Astrocyte (in vitro differentiated cells and primary cell): ENCODE measurements at regions not wholly inside any gene's neighbourhood (a gene's known extent, or its start where the extent isn't known, plus 50 kb on each side); places are given as distances from the start of the nearest gene placed in this dataset.
"Not testable (repeated sequence)": the region's sequence is repeated elsewhere in the genome, so short reads cannot be mapped to it uniquely, and the experiment has no call there.

Experiments used
- DNase-seq: peaks from one replicate; pipeline ENCODE4 v3.0.0-alpha.2; 2010; ENCODE audit warnings: low read depth
- FAIRE-seq: peaks from 2 replicates; lab custom pipeline; 2011; peaks lifted over from hg19 to GRCh38; lab: Jason Lieb, UNC
- H2AFZ ChIP-seq: 2 replicates; pipeline ENCODE4 v1.6.0; 2012; ENCODE audit warnings: low read depth, low read length, inconsistent platforms
- H3K27ac ChIP-seq: 2 replicates; pipeline ENCODE4 v1.5.1; 2011; ENCODE audit warnings: low read depth, low read length, inconsistent platforms
- H3K27me3 ChIP-seq: 2 replicates; pipeline ENCODE4 v1.6.0; 2011; ENCODE audit warnings: low read length, inconsistent platforms; ENCODE audit not compliant: insufficient read depth
- H3K36me3 ChIP-seq: 2 replicates; pipeline ENCODE4 v1.5.1; 2011; ENCODE audit warnings: low read length, inconsistent platforms; ENCODE audit not compliant: insufficient read depth
- H3K4me1 ChIP-seq: 2 replicates; pipeline ENCODE4 v1.5.1; 2011; ENCODE audit warnings: low read length, inconsistent platforms; ENCODE audit not compliant: insufficient read depth
- H3K4me2 ChIP-seq: 2 replicates; pipeline ENCODE4 v1.6.0; 2012; ENCODE audit warnings: low read length, inconsistent platforms
- H3K4me3 ChIP-seq: 2 replicates; pipeline ENCODE4 v1.5.1; 2011; ENCODE audit warnings: low read depth, mild to moderate bottlenecking, low read length, inconsistent platforms; ENCODE audit not compliant: insufficient read depth
- H3K79me2 ChIP-seq: 2 replicates; pipeline ENCODE4 v1.6.0; 2012; ENCODE audit warnings: mild to moderate bottlenecking, low read length, inconsistent platforms; ENCODE audit not compliant: insufficient read depth
- H3K9ac ChIP-seq: 2 replicates; pipeline ENCODE4 v1.6.0; 2012; ENCODE audit warnings: mild to moderate bottlenecking, low read length, inconsistent platforms
- H3K9me3 ChIP-seq: 2 replicates; pipeline ENCODE4 v1.5.1; 2012; ENCODE audit warnings: low read depth, mild to moderate bottlenecking, low read length, inconsistent platforms; ENCODE audit not compliant: insufficient read depth
- H4K20me1 ChIP-seq: 2 replicates; pipeline ENCODE4 v1.6.0; 2012; ENCODE audit warnings: low read length, inconsistent platforms; ENCODE audit not compliant: insufficient read depth
- H3K27ac Mint-ChIP-seq: one replicate; pipeline ENCODE4 v1.8.0; 2021; ENCODE audit warnings: mild to moderate bottlenecking, mixed read lengths; ENCODE audit not compliant: unreplicated experiment
- H3K27me3 Mint-ChIP-seq: one replicate; pipeline ENCODE4 v1.8.0; 2021; ENCODE audit warnings: low read depth, mixed read lengths; ENCODE audit not compliant: unreplicated experiment
- H3K36me3 Mint-ChIP-seq: one replicate; pipeline ENCODE4 v1.8.0; 2021; ENCODE audit warnings: low read depth, mixed read lengths; ENCODE audit not compliant: unreplicated experiment
- H3K4me1 Mint-ChIP-seq: one replicate; pipeline ENCODE4 v1.8.0; 2021; ENCODE audit warnings: low read depth, mixed read lengths; ENCODE audit not compliant: unreplicated experiment
- H3K4me3 Mint-ChIP-seq: one replicate; pipeline ENCODE4 v1.8.0; 2021; ENCODE audit warnings: mild to moderate bottlenecking, moderate library complexity, mixed read lengths; ENCODE audit not compliant: unreplicated experiment
- H3K9me3 Mint-ChIP-seq: one replicate; pipeline ENCODE4 v1.8.0; 2021; ENCODE audit warnings: mild to moderate bottlenecking, mixed read lengths; ENCODE audit not compliant: unreplicated experiment
- CTCF ChIP-seq: IDR thresholded peaks from 2 replicates; pipeline ENCODE4 v1.5.1; 2011; ENCODE audit warnings: low read depth, mild to moderate bottlenecking, inconsistent platforms, low read length, moderate library complexity; ENCODE audit not compliant: insufficient read depth
- EZH2 ChIP-seq: IDR thresholded peaks from 2 replicates; pipeline ENCODE4 v1.6.1; 2012; ENCODE audit warnings: mild to moderate bottlenecking, low read length, inconsistent platforms; ENCODE audit not compliant: insufficient read depth

DNA sequence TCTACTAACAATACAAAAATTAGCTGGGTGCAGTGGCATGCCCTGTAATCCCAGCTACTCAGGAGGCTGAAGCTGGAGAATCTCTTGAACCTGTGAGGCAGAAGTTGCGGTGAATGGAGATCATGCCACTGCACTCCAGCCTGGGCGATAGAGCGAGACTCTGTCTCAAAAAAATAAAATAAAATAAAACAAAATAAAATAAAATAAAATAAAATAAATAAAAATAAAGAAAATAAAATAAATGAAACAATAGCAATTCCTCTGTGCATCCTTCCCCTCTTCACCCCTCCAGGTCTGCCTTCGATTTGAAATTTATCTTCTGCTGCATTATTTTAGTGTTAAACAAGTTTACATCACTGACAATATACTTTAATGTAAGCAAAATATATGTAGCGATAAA is 63.0 kb upstream of the UXS1 start:
- peaks cover 8% of the 10 kb centered on the region for H3K27me3 Mint-ChIP-seq

DNA sequence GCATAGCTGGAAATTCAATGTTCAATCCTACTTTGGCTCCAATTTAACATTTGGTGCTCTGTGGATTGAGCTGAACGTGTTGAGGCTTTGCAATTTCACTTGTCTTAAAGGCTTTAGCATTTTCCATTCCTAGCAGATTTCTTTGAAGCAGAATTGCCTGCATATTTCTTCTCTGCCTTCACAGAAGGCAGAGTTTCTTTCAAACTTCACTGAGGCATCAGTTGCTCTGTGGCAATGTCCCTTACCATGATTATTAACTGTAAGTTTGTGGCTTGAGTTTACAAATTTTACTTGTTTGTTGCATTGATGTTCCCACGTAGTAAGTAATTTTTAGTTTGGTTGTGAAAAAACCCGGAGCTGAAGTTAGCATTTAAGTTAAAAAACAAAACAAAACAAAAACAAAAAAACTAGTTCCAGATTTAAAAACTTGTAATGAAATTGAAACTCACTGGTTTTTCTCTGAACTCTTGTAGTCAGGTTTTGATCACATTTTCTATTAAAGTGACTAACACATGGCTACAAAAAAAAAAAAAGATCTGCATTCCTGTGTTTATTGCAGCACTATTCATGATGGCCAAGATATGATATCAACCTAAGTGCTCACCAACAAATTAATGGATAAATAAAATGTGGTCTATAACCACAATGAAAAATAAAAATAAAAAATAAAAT is 55.2 kb upstream of the UXS1 start:
- H3K4me1 Mint-ChIP-seq, H3K27me3 ChIP-seq, H3K9me3 Mint-ChIP-seq, H3K36me3 Mint-ChIP-seq, H3K79me2 ChIP-seq, H3K4me3 Mint-ChIP-seq, H2AFZ ChIP-seq, H3K9ac ChIP-seq, H3K27ac ChIP-seq, H3K4me1 ChIP-seq, H3K9me3 ChIP-seq, FAIRE-seq, H3K27ac Mint-ChIP-seq, H3K36me3 ChIP-seq, H3K4me3 ChIP-seq, H4K20me1 ChIP-seq, H3K4me2 ChIP-seq, H3K27me3 Mint-ChIP-seq, DNase-seq: not testable (repeated sequence)

More for the DNA sequence above, 63.0 kb upstream of the UXS1 start:
- Mint-ChIP-seq H3K27ac (no peak overlapping the region), H3K4me1 (no peaks in the 10 kb centered on the region), H3K9me3 (no peaks in the 10 kb centered on the region), H3K4me3 (no peak overlapping the region), H3K36me3 (no peaks in the 10 kb centered on the region)
- Histone ChIP-seq H2AFZ (no peak overlapping the region), H3K9ac (no peak overlapping the region), H3K4me2 (no peak overlapping the region), H3K27me3 (no peaks in the 10 kb centered on the region), H4K20me1 (no peaks in the 10 kb centered on the region), H3K4me1 (no peaks in the 10 kb centered on the region), H3K79me2 (no peaks in the 10 kb centered on the region), H3K9me3 (no peaks in the 10 kb centered on the region), H3K36me3 (no peaks in the 10 kb centered on the region), H3K4me3 (no peak overlapping the region), H3K27ac (no peak overlapping the region)
- FAIRE-seq = no peak
- DNase-seq = no peak
- TF ChIP-seq CTCF = no peak
- TF ChIP-seq EZH2 = no peak

- H3K4me3 ChIP-seq, H3K9me3 Mint-ChIP-seq, H3K79me2 ChIP-seq, H3K27me3 ChIP-seq, H4K20me1 ChIP-seq, H3K9ac ChIP-seq, H3K4me1 Mint-ChIP-seq, H3K4me1 ChIP-seq, H3K27ac Mint-ChIP-seq, H3K27ac ChIP-seq, H3K9me3 ChIP-seq, H3K36me3 Mint-ChIP-seq, H3K36me3 ChIP-seq, H3K27me3 Mint-ChIP-seq, H3K4me3 Mint-ChIP-seq, H3K4me2 ChIP-seq, FAIRE-seq, H2AFZ ChIP-seq, DNase-seq: not testable (repeated sequence)
These were observed 54.5 kb upstream of the UXS1 start for GRCh38 chr2:106248548-106249151.
